MM.1S (cell line): ENCODE measurements at regions not wholly inside any gene's neighbourhood (a gene's known extent, or its start where the extent isn't known, plus 50 kb on each side); places are given as distances from the start of the nearest gene placed in this dataset.

ENCODE experiments used
- EZH2 ChIP-seq: fragments of 300-600 bp; sonication (generic); optimal IDR thresholded peaks from 2 replicates; pipeline ENCODE3; 2017; ENCODE audit warnings: low read depth, mild to moderate bottlenecking, antibody characterized with exemption, low read length, mixed read lengths
- TF ChIP-seq, protein P1 (sequence below): fragments of 300-600 bp; sonication (generic); IDR thresholded peaks from 2 replicates; pipeline ENCODE4 v1.5.1; 2016; ENCODE audit warnings: antibody characterized with exemption, low read length, mixed read lengths

DNA sequence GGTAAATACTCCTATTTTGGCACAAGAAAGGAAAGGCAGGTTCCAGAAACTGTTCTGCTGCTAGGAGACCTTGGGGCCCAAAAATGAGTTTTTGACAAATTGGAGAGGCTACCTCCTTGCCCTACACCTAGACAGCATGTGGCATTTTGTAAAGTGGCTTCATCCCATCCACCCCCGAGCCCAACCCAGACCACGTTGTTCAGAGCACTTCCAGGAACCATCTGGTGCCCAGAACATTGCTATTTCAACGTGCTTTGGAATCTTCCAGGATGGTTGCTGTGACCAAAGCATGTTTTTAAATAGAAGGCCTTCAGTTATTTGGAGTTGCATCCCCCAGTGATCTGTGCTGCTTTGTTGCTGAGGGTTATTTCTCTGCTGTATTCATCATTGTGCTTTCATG is 116.3 kb upstream of the TOM1L1 start:
- TF ChIP-seq, protein P1, sequence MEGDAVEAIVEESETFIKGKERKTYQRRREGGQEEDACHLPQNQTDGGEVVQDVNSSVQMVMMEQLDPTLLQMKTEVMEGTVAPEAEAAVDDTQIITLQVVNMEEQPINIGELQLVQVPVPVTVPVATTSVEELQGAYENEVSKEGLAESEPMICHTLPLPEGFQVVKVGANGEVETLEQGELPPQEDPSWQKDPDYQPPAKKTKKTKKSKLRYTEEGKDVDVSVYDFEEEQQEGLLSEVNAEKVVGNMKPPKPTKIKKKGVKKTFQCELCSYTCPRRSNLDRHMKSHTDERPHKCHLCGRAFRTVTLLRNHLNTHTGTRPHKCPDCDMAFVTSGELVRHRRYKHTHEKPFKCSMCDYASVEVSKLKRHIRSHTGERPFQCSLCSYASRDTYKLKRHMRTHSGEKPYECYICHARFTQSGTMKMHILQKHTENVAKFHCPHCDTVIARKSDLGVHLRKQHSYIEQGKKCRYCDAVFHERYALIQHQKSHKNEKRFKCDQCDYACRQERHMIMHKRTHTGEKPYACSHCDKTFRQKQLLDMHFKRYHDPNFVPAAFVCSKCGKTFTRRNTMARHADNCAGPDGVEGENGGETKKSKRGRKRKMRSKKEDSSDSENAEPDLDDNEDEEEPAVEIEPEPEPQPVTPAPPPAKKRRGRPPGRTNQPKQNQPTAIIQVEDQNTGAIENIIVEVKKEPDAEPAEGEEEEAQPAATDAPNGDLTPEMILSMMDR = no peak
- no peak for TF ChIP-seq EZH2
